ENCODE measurements at regions not wholly inside any gene's neighbourhood (a gene's known extent, or its start where the extent isn't known, plus 50 kb on each side); places are given as distances from the start of the nearest gene placed in this dataset.

GRCh38 chr6:8526624-8527023 is 91.3 kb upstream of the SLC35B3 start:
- H3K27ac ChIP-seq = no peak overlapping the region
- ATAC-seq = no peak
- intact Hi-C loops (cut with DNase I) = no loop called here

GRCh38 chr6:8525370-8525769 is 90.0 kb upstream of the SLC35B3 start:
- Histone ChIP-seq H3K36me3 (no peaks in the 10 kb centered on the region), H3K4me1 (no peaks in the 10 kb centered on the region), H3K4me3 (no peak overlapping the region), H3K9me3 (no peaks in the 10 kb centered on the region), H3K27ac (no peak overlapping the region), H3K27me3 (no peaks in the 10 kb centered on the region)
- DNase-seq = no peak
- no peak for ATAC-seq
- no peak for TF ChIP-seq CTCF (IDR thresholded peaks at IDR 0.05)
- intact Hi-C loops (cut with DNase I) = no loop called here

More at GRCh38 chr6:8526624-8527023, 91.3 kb upstream of the SLC35B3 start:
- no peaks in the 10 kb centered on the region for H3K9me3 ChIP-seq
- TF ChIP-seq CTCF (IDR thresholded peaks at IDR 0.05) = no peak
- no peaks in the 10 kb centered on the region for H3K36me3 ChIP-seq
- DNase-seq = no peak
- H3K27me3 ChIP-seq = no peaks in the 10 kb centered on the region
- H3K4me1 ChIP-seq = no peaks in the 10 kb centered on the region
- no peak overlapping the region for H3K4me3 ChIP-seq

- no peak for DNase-seq
- no peaks in the 10 kb centered on the region for H3K27me3 ChIP-seq
Observed at GRCh38 chr6:8513174-8513573, 77.8 kb upstream of the SLC35B3 start.

GRCh38 chr6:8507286-8507685 is 71.9 kb upstream of the SLC35B3 start:
- Histone ChIP-seq H3K27ac (no peak overlapping the region), H3K9me3 (no peaks in the 10 kb centered on the region), H3K4me1 (no peaks in the 10 kb centered on the region), H3K27me3 (no peaks in the 10 kb centered on the region), H3K4me3 (no peak overlapping the region), H3K36me3 (no peaks in the 10 kb centered on the region)
- DNase-seq (no peak), ATAC-seq (no peak)
- no peak for TF ChIP-seq CTCF (IDR thresholded peaks at IDR 0.05)
- intact Hi-C loops (cut with DNase I) = no loop called here

More at GRCh38 chr6:8513174-8513573, 77.8 kb upstream of the SLC35B3 start:
- intact Hi-C loops (cut with DNase I) = no loop called here
- no peaks in the 10 kb centered on the region for H3K9me3 ChIP-seq
- H3K27ac ChIP-seq = no peak overlapping the region
- TF ChIP-seq CTCF (IDR thresholded peaks at IDR 0.05) = no peak
- no peak overlapping the region for H3K4me3 ChIP-seq
- no peak for ATAC-seq
- H3K4me1 ChIP-seq = no peaks in the 10 kb centered on the region
- H3K36me3 ChIP-seq = no peaks in the 10 kb centered on the region

- DNase-seq (no peak), ATAC-seq (no peak)
- no peaks in the 10 kb centered on the region for H3K9me3 ChIP-seq
- no peaks in the 10 kb centered on the region for H3K36me3 ChIP-seq
- no peak overlapping the region for H3K27ac ChIP-seq
- no peak for TF ChIP-seq CTCF (IDR thresholded peaks at IDR 0.05)
- intact Hi-C loops (cut with DNase I) = no loop called here
- H3K4me3 ChIP-seq = no peak overlapping the region
- H3K27me3 ChIP-seq = no peaks in the 10 kb centered on the region
- no peaks in the 10 kb centered on the region for H3K4me1 ChIP-seq
Observed at GRCh38 chr6:8506126-8506525, 70.8 kb upstream of the SLC35B3 start.

- Histone ChIP-seq H3K4me3 (no peak overlapping the region), H3K27me3 (no peaks in the 10 kb centered on the region), H3K9me3 (no peaks in the 10 kb centered on the region), H3K27ac (no peak overlapping the region), H3K36me3 (no peaks in the 10 kb centered on the region), H3K4me1 (no peaks in the 10 kb centered on the region)
- DNase-seq = no peak
- intact Hi-C loops (cut with DNase I) = no loop called here
- peak; percentile 35 for TF ChIP-seq CTCF (IDR thresholded peaks at IDR 0.05)
- ATAC-seq = no peak
Observed at GRCh38 chr6:8499540-8499939, 64.2 kb upstream of the SLC35B3 start.

All from upper lobe of right lung (tissue), 1 donor.